Stimulated activated CD8-positive, alpha-beta memory T cell treated with anti-CD3 and anti-CD28 coated beads, Interleukin-4, amount 100 ng/mL, for 24 hours (primary cell): ENCODE measurements at regions not wholly inside any gene's neighbourhood (a gene's known extent, or its start where the extent isn't known, plus 50 kb on each side); places are given as distances from the start of the nearest gene placed in this dataset.
"Not testable (repeated sequence)": the region's sequence is repeated elsewhere in the genome, so short reads cannot be mapped to it uniquely, and the experiment has no call there.

ENCODE experiments used
- DNase-seq: peaks from one replicate; pipeline ENCODE4 v3.0.0-alpha.2; 2020; ENCODE audit warnings: low read depth

GRCh38 chr4:58063404-58064160 lies 953.4 kb upstream of the IGFBP7 start:
- DNase-seq: no peak

- DNase-seq: no peak
These were observed 951.8 kb upstream of the IGFBP7 start for GRCh38 chr4:58061967-58062366.

- no peak for DNase-seq
These were observed 940.3 kb upstream of the IGFBP7 start for GRCh38 chr4:58050439-58050838.

- no peak for DNase-seq
These were observed 938.3 kb upstream of the IGFBP7 start for GRCh38 chr4:58048491-58048890.

GRCh38 chr4:58042176-58042575 lies 932.0 kb upstream of the IGFBP7 start:
- no peak for DNase-seq

- DNase-seq: no peak
These were observed 883.8 kb upstream of the IGFBP7 start for GRCh38 chr4:57993944-57994343.

- no peak for DNase-seq
These were observed 879.2 kb upstream of the IGFBP7 start for GRCh38 chr4:57989430-57989829.

GRCh38 chr4:57985161-57985560 lies 875.0 kb upstream of the IGFBP7 start:
- DNase-seq: no peak

- DNase-seq: no peak
These were observed 870.9 kb upstream of the IGFBP7 start for GRCh38 chr4:57981123-57981522.

- no peak for DNase-seq
These were observed 864.6 kb upstream of the IGFBP7 start for GRCh38 chr4:57974821-57975220.

GRCh38 chr4:57973819-57974218 lies 863.6 kb upstream of the IGFBP7 start:
- no peak for DNase-seq

- DNase-seq: no peak
These were observed 861.1 kb upstream of the IGFBP7 start for GRCh38 chr4:57971261-57971660.

- no peak for DNase-seq
These were observed 857.0 kb upstream of the IGFBP7 start for GRCh38 chr4:57966987-57967760.

- not testable (repeated sequence) for DNase-seq
These were observed 855.2 kb upstream of the IGFBP7 start for GRCh38 chr4:57965431-57965830.

- DNase-seq: no peak
These were observed 835.1 kb upstream of the IGFBP7 start for GRCh38 chr4:57945298-57945697.

GRCh38 chr4:57943682-57944081 lies 833.5 kb upstream of the IGFBP7 start:
- no peak for DNase-seq

GRCh38 chr4:57937326-57937725 lies 827.1 kb upstream of the IGFBP7 start:
- DNase-seq: not testable (repeated sequence)

- no peak for DNase-seq
These were observed 816.1 kb upstream of the IGFBP7 start for GRCh38 chr4:57926311-57926710.

GRCh38 chr4:57924951-57925350 lies 814.8 kb upstream of the IGFBP7 start:
- no peak for DNase-seq

- no peak for DNase-seq
These were observed 806.3 kb upstream of the IGFBP7 start for GRCh38 chr4:57916479-57916878.

- no peak for DNase-seq
These were observed 801.0 kb upstream of the IGFBP7 start for GRCh38 chr4:57911203-57911602.

- DNase-seq: no peak
These were observed 800.0 kb upstream of the IGFBP7 start for GRCh38 chr4:57910151-57910550.

GRCh38 chr4:57905965-57906364 lies 795.8 kb upstream of the IGFBP7 start:
- DNase-seq: no peak

- DNase-seq: no peak
These were observed 766.9 kb upstream of the IGFBP7 start for GRCh38 chr4:57877047-57877458.
